Ecto neural progenitor cell (in vitro differentiated cells): ENCODE measurements at regions not wholly inside any gene's neighbourhood (a gene's known extent, or its start where the extent isn't known, plus 50 kb on each side); places are given as distances from the start of the nearest gene placed in this dataset.

ENCODE experiments used
- DNase-seq: peaks from one replicate; pipeline ENCODE4 v3.0.0-alpha.2; 2018; ENCODE audit warnings: low spot score

GRCh38 chr5:54743581-54743980 is 226.0 kb downstream of the SNX18 start:
- DNase-seq: no peak

- DNase-seq: no peak
Observed at GRCh38 chr5:54742417-54742891, 224.9 kb downstream of the SNX18 start.

- DNase-seq: no peak
Observed at GRCh38 chr5:54741711-54742110, 224.2 kb downstream of the SNX18 start.

GRCh38 chr5:54740141-54740540 is 222.6 kb downstream of the SNX18 start:
- DNase-seq: no peak

- no peak for DNase-seq
Observed at GRCh38 chr5:54739371-54739770, 221.8 kb downstream of the SNX18 start.

- no peak for DNase-seq
Observed at GRCh38 chr5:54738973-54739367, 221.4 kb downstream of the SNX18 start.

- DNase-seq: no peak
Observed at GRCh38 chr5:54738118-54738972, 220.8 kb downstream of the SNX18 start.

GRCh38 chr5:54736003-54736797 is 218.6 kb downstream of the SNX18 start:
- no peak for DNase-seq

- no peak for DNase-seq
Observed at GRCh38 chr5:54733101-54733500, 215.5 kb downstream of the SNX18 start.

- DNase-seq: no peak
Observed at GRCh38 chr5:54732108-54732507, 214.5 kb downstream of the SNX18 start.

GRCh38 chr5:54728588-54728915 is 211.0 kb downstream of the SNX18 start:
- DNase-seq: no peak

GRCh38 chr5:54727874-54728587 is 210.5 kb downstream of the SNX18 start:
- DNase-seq: no peak

GRCh38 chr5:54725391-54726280 is 208.1 kb downstream of the SNX18 start:
- DNase-seq: no peak

GRCh38 chr5:54722846-54723433 is 205.4 kb downstream of the SNX18 start:
- DNase-seq: no peak

GRCh38 chr5:54721951-54722654 is 204.5 kb downstream of the SNX18 start:
- DNase-seq: no peak

GRCh38 chr5:54721116-54721515 is 203.6 kb downstream of the SNX18 start:
- no peak for DNase-seq

GRCh38 chr5:54720341-54720740 is 202.8 kb downstream of the SNX18 start:
- no peak for DNase-seq

- DNase-seq: peak; percentile 60
Observed at GRCh38 chr5:54719384-54720283, 202.1 kb downstream of the SNX18 start.

- no peak for DNase-seq
Observed at GRCh38 chr5:54718656-54719055, 201.1 kb downstream of the SNX18 start.
